Neuronal stem cell (in vitro differentiated cells): ENCODE measurements at regions not wholly inside any gene's neighbourhood (a gene's known extent, or its start where the extent isn't known, plus 50 kb on each side); places are given as distances from the start of the nearest gene placed in this dataset.
"Not testable (repeated sequence)": the region's sequence is repeated elsewhere in the genome, so short reads cannot be mapped to it uniquely, and the experiment has no call there.

Experiments
- DNase-seq: peaks from one replicate; pipeline ENCODE4 v3.0.0-alpha.2; 2013; ENCODE audit warnings: low spot score
- H2AFZ ChIP-seq: one replicate; pipeline ENCODE4 v1.6.1; 2013; ENCODE audit warnings: mild to moderate bottlenecking, low read length, inconsistent platforms
- H2AK5ac ChIP-seq: 2 replicates; pipeline ENCODE4 v1.6.1; 2013; ENCODE audit warnings: low read depth, mild to moderate bottlenecking, inconsistent platforms, low read length, moderate library complexity, mixed read lengths
- H2BK120ac ChIP-seq: 2 replicates; pipeline ENCODE4 v1.6.1; 2013; ENCODE audit warnings: low read depth, mild to moderate bottlenecking, inconsistent platforms, low read length, moderate library complexity, mixed read lengths
- H2BK12ac ChIP-seq: one replicate; pipeline ENCODE4 v1.6.1; 2013; ENCODE audit warnings: low read length, inconsistent platforms
- H2BK15ac ChIP-seq: 2 replicates; pipeline ENCODE4 v1.6.1; 2013; ENCODE audit warnings: mild to moderate bottlenecking, low read length, inconsistent platforms, mixed read lengths
- H2BK5ac ChIP-seq: one replicate; pipeline ENCODE4 v1.6.1; 2013; ENCODE audit warnings: inconsistent platforms, mild to moderate bottlenecking, low read length, moderate library complexity
- H3K14ac ChIP-seq: one replicate; pipeline ENCODE4 v1.6.1; 2013; ENCODE audit warnings: low read length, inconsistent platforms
- H3K18ac ChIP-seq: 2 replicates; pipeline ENCODE4 v1.6.1; 2013; ENCODE audit warnings: low read length, inconsistent platforms
- H3K23ac ChIP-seq: 2 replicates; pipeline ENCODE4 v1.6.1; 2013; ENCODE audit warnings: low read depth, mild to moderate bottlenecking, mixed read lengths, low read length, inconsistent platforms; ENCODE audit not compliant: poor library complexity
- H3K27ac ChIP-seq: replicated peaks from 3 replicates; pipeline ENCODE4 v1.5.1; 2013; ENCODE audit warnings: low read length, inconsistent platforms
- H3K27me3 ChIP-seq, 3 experiments: 2 replicates each; pipeline ENCODE4 v1.6.1; 2013; ENCODE audit warnings: low read length in 3 of 3, mild to moderate bottlenecking in 2 of 3, inconsistent platforms in 1 of 3, low read depth in 1 of 3, mixed read lengths in 1 of 3, moderate library complexity in 1 of 3; ENCODE audit not compliant: control insufficient read depth in 3 of 3, insufficient read depth in 3 of 3
- H3K36me3 ChIP-seq, 2 donors: replicated peaks in 1 of 2; 2 replicates each; pipeline ENCODE4 v1.6.1; 2013; ENCODE audit warnings: low read length in 2 of 2; ENCODE audit not compliant: control insufficient read depth in 2 of 2, insufficient read depth in 2 of 2
- H3K4ac ChIP-seq: 2 replicates; pipeline ENCODE4 v1.6.1; 2013; ENCODE audit warnings: inconsistent platforms, mild to moderate bottlenecking, low read length, moderate library complexity
- H3K4me1 ChIP-seq, 2 donors: 1 replicate in 1 of 2; 2 replicates in 1 of 2; pipeline ENCODE4 v1.6.1; 2013; ENCODE audit warnings: low read length in 2 of 2, low read depth in 1 of 2; ENCODE audit not compliant: control insufficient read depth in 2 of 2, insufficient read depth in 1 of 2
- H3K4me2 ChIP-seq: one replicate; pipeline ENCODE4 v1.6.1; 2013; ENCODE audit warnings: mild to moderate bottlenecking, low read length, inconsistent platforms; ENCODE audit not compliant: insufficient read depth, poor library complexity, severe bottlenecking
- H3K4me3 ChIP-seq, 2 donors: 2 replicates each; pipeline ENCODE4 v1.5.1; 2013; ENCODE audit warnings: low read length in 2 of 2, mild to moderate bottlenecking in 2 of 2, inconsistent platforms in 1 of 2, moderate library complexity in 1 of 2
- H3K79me1 ChIP-seq: one replicate; pipeline ENCODE4 v1.6.1; 2013; ENCODE audit warnings: low read depth, mild to moderate bottlenecking, inconsistent platforms, low read length, moderate library complexity
- H3K9ac ChIP-seq: one replicate; pipeline ENCODE4 v1.6.1; 2013; ENCODE audit warnings: mild to moderate bottlenecking, low read depth, low read length, inconsistent platforms; ENCODE audit not compliant: poor library complexity
- H3K9me3 ChIP-seq, 2 donors: replicated peaks in 1 of 2; 2 replicates each; pipeline versions ENCODE3 to v1.6.1; 2013; ENCODE audit warnings: low read length in 2 of 2, mild to moderate bottlenecking in 2 of 2, inconsistent platforms in 1 of 2, low read depth in 1 of 2, mixed read lengths in 1 of 2, moderate library complexity in 1 of 2; ENCODE audit not compliant: control insufficient read depth in 2 of 2, insufficient read depth in 1 of 2
- H4K8ac ChIP-seq: one replicate; pipeline ENCODE4 v1.6.1; 2013; ENCODE audit warnings: low read depth, mild to moderate bottlenecking, inconsistent platforms, low read length, moderate library complexity
- H4K91ac ChIP-seq: one replicate; pipeline ENCODE4 v1.6.1; 2013; ENCODE audit warnings: low read length, low read depth, mild to moderate bottlenecking, inconsistent platforms; ENCODE audit not compliant: poor library complexity
- WGBS, 2 donors: extraction: QIAGEN DNeasy Blood & Tissue Kit; methylation state at CpG; one replicate each; pipeline ENCODE4 v1.1.7; 2013; ENCODE audit warnings: missing lambda C conversion rate in 2 of 2, mixed read lengths in 1 of 2; ENCODE audit not compliant: insufficient read length in 2 of 2, insufficient replicate concordance in 1 of 2; ENCODE audit errors: extremely low coverage in 2 of 2; 5-methylcytosine and 5-hydroxymethylcytosine counted together

- not testable (repeated sequence) for H4K8ac ChIP-seq, H3K14ac ChIP-seq, H3K36me3 ChIP-seq, H2BK15ac ChIP-seq, DNase-seq, H3K23ac ChIP-seq, H3K79me1 ChIP-seq, H2BK5ac ChIP-seq, H3K4me1 ChIP-seq, H2BK12ac ChIP-seq, H2BK120ac ChIP-seq, H3K4me2 ChIP-seq, H3K9me3 ChIP-seq, H2AFZ ChIP-seq, H3K4me3 ChIP-seq, H3K18ac ChIP-seq, H2AK5ac ChIP-seq, H3K27me3 ChIP-seq, H3K9ac ChIP-seq, H3K27ac ChIP-seq, H3K4ac ChIP-seq, H4K91ac ChIP-seq
- WGBS, 2 donors = no CpG with 5 or more reads among the region's 7 CpGs
Measured at GRCh38 chr21:9851695-9852094, 669.7 kb upstream of the TPTE start.

GRCh38 chr21:9857563-9857962 lies 663.8 kb upstream of the TPTE start:
- H3K23ac ChIP-seq, H3K4me3 ChIP-seq, H3K9me3 ChIP-seq, DNase-seq, H3K27me3 ChIP-seq, H2BK15ac ChIP-seq, H2AK5ac ChIP-seq, H2AFZ ChIP-seq, H3K9ac ChIP-seq, H2BK5ac ChIP-seq, H2BK120ac ChIP-seq, H3K14ac ChIP-seq, H3K4me1 ChIP-seq, H3K4ac ChIP-seq, H3K4me2 ChIP-seq, H3K36me3 ChIP-seq, H4K91ac ChIP-seq, H3K27ac ChIP-seq, H3K79me1 ChIP-seq, H2BK12ac ChIP-seq, H3K18ac ChIP-seq, H4K8ac ChIP-seq: not testable (repeated sequence)
- WGBS, 2 donors = no CpG with 5 or more reads among the region's 9 CpGs

GRCh38 chr21:9859865-9860264 lies 661.5 kb upstream of the TPTE start:
- not testable (repeated sequence) for H2BK5ac ChIP-seq, DNase-seq, H3K9me3 ChIP-seq, H3K4me1 ChIP-seq, H2BK15ac ChIP-seq, H2BK12ac ChIP-seq, H3K27ac ChIP-seq, H3K4me2 ChIP-seq, H4K8ac ChIP-seq, H3K23ac ChIP-seq, H3K27me3 ChIP-seq, H2BK120ac ChIP-seq, H3K36me3 ChIP-seq, H3K14ac ChIP-seq, H2AK5ac ChIP-seq, H3K9ac ChIP-seq, H3K4me3 ChIP-seq, H3K4ac ChIP-seq, H4K91ac ChIP-seq, H3K18ac ChIP-seq, H3K79me1 ChIP-seq, H2AFZ ChIP-seq
- no CpG with 5 or more reads among the region's 1 CpG for WGBS, 2 donors

- not testable (repeated sequence) for H3K4ac ChIP-seq, DNase-seq, H3K18ac ChIP-seq, H2AK5ac ChIP-seq, H3K9me3 ChIP-seq, H3K4me1 ChIP-seq, H3K4me3 ChIP-seq, H2BK5ac ChIP-seq, H2BK15ac ChIP-seq, H3K36me3 ChIP-seq, H2BK12ac ChIP-seq, H3K4me2 ChIP-seq, H4K91ac ChIP-seq, H3K27me3 ChIP-seq, H3K9ac ChIP-seq, H2BK120ac ChIP-seq, H3K23ac ChIP-seq, H3K27ac ChIP-seq, H3K14ac ChIP-seq, H4K8ac ChIP-seq, H2AFZ ChIP-seq, H3K79me1 ChIP-seq
- no CpG with 5 or more reads among the region's 4 CpGs for WGBS, 2 donors
Measured at GRCh38 chr21:9862456-9862855, 658.9 kb upstream of the TPTE start.
